Neuronal stem cell (in vitro differentiated cells): ENCODE measurements at regions not wholly inside any gene's neighbourhood (a gene's known extent, or its start where the extent isn't known, plus 50 kb on each side); places are given as distances from the start of the nearest gene placed in this dataset.

Experiments
- DNase-seq: peaks from one replicate; pipeline ENCODE4 v3.0.0-alpha.2; 2013; ENCODE audit warnings: low spot score
- H2AFZ ChIP-seq: one replicate; pipeline ENCODE4 v1.6.1; 2013; ENCODE audit warnings: mild to moderate bottlenecking, low read length, inconsistent platforms
- H2AK5ac ChIP-seq: 2 replicates; pipeline ENCODE4 v1.6.1; 2013; ENCODE audit warnings: low read depth, mild to moderate bottlenecking, inconsistent platforms, low read length, moderate library complexity, mixed read lengths
- H2BK120ac ChIP-seq: 2 replicates; pipeline ENCODE4 v1.6.1; 2013; ENCODE audit warnings: low read depth, mild to moderate bottlenecking, inconsistent platforms, low read length, moderate library complexity, mixed read lengths
- H2BK12ac ChIP-seq: one replicate; pipeline ENCODE4 v1.6.1; 2013; ENCODE audit warnings: low read length, inconsistent platforms
- H2BK15ac ChIP-seq: 2 replicates; pipeline ENCODE4 v1.6.1; 2013; ENCODE audit warnings: mild to moderate bottlenecking, low read length, inconsistent platforms, mixed read lengths
- H2BK5ac ChIP-seq: one replicate; pipeline ENCODE4 v1.6.1; 2013; ENCODE audit warnings: inconsistent platforms, mild to moderate bottlenecking, low read length, moderate library complexity
- H3K14ac ChIP-seq: one replicate; pipeline ENCODE4 v1.6.1; 2013; ENCODE audit warnings: low read length, inconsistent platforms
- H3K18ac ChIP-seq: 2 replicates; pipeline ENCODE4 v1.6.1; 2013; ENCODE audit warnings: low read length, inconsistent platforms
- H3K23ac ChIP-seq: 2 replicates; pipeline ENCODE4 v1.6.1; 2013; ENCODE audit warnings: low read depth, mild to moderate bottlenecking, mixed read lengths, low read length, inconsistent platforms; ENCODE audit not compliant: poor library complexity
- H3K27ac ChIP-seq: replicated peaks from 3 replicates; pipeline ENCODE4 v1.5.1; 2013; ENCODE audit warnings: low read length, inconsistent platforms
- H3K27me3 ChIP-seq, 3 experiments: 2 replicates each; pipeline ENCODE4 v1.6.1; 2013; ENCODE audit warnings: low read length in 3 of 3, mild to moderate bottlenecking in 2 of 3, inconsistent platforms in 1 of 3, low read depth in 1 of 3, mixed read lengths in 1 of 3, moderate library complexity in 1 of 3; ENCODE audit not compliant: control insufficient read depth in 3 of 3, insufficient read depth in 3 of 3
- H3K36me3 ChIP-seq, 2 donors: replicated peaks in 1 of 2; 2 replicates each; pipeline ENCODE4 v1.6.1; 2013; ENCODE audit warnings: low read length in 2 of 2; ENCODE audit not compliant: control insufficient read depth in 2 of 2, insufficient read depth in 2 of 2
- H3K4ac ChIP-seq: 2 replicates; pipeline ENCODE4 v1.6.1; 2013; ENCODE audit warnings: inconsistent platforms, mild to moderate bottlenecking, low read length, moderate library complexity
- H3K4me1 ChIP-seq, 2 donors: 1 replicate in 1 of 2; 2 replicates in 1 of 2; pipeline ENCODE4 v1.6.1; 2013; ENCODE audit warnings: low read length in 2 of 2, low read depth in 1 of 2; ENCODE audit not compliant: control insufficient read depth in 2 of 2, insufficient read depth in 1 of 2
- H3K4me2 ChIP-seq: one replicate; pipeline ENCODE4 v1.6.1; 2013; ENCODE audit warnings: mild to moderate bottlenecking, low read length, inconsistent platforms; ENCODE audit not compliant: insufficient read depth, poor library complexity, severe bottlenecking
- H3K4me3 ChIP-seq, 2 donors: 2 replicates each; pipeline ENCODE4 v1.5.1; 2013; ENCODE audit warnings: low read length in 2 of 2, mild to moderate bottlenecking in 2 of 2, inconsistent platforms in 1 of 2, moderate library complexity in 1 of 2
- H3K79me1 ChIP-seq: one replicate; pipeline ENCODE4 v1.6.1; 2013; ENCODE audit warnings: low read depth, mild to moderate bottlenecking, inconsistent platforms, low read length, moderate library complexity
- H3K9ac ChIP-seq: one replicate; pipeline ENCODE4 v1.6.1; 2013; ENCODE audit warnings: mild to moderate bottlenecking, low read depth, low read length, inconsistent platforms; ENCODE audit not compliant: poor library complexity
- H3K9me3 ChIP-seq, 2 donors: replicated peaks in 1 of 2; 2 replicates each; pipeline versions ENCODE3 to v1.6.1; 2013; ENCODE audit warnings: low read length in 2 of 2, mild to moderate bottlenecking in 2 of 2, inconsistent platforms in 1 of 2, low read depth in 1 of 2, mixed read lengths in 1 of 2, moderate library complexity in 1 of 2; ENCODE audit not compliant: control insufficient read depth in 2 of 2, insufficient read depth in 1 of 2
- H4K8ac ChIP-seq: one replicate; pipeline ENCODE4 v1.6.1; 2013; ENCODE audit warnings: low read depth, mild to moderate bottlenecking, inconsistent platforms, low read length, moderate library complexity
- H4K91ac ChIP-seq: one replicate; pipeline ENCODE4 v1.6.1; 2013; ENCODE audit warnings: low read length, low read depth, mild to moderate bottlenecking, inconsistent platforms; ENCODE audit not compliant: poor library complexity
- WGBS, 2 donors: extraction: QIAGEN DNeasy Blood & Tissue Kit; methylation state at CpG; one replicate each; pipeline ENCODE4 v1.1.7; 2013; ENCODE audit warnings: missing lambda C conversion rate in 2 of 2, mixed read lengths in 1 of 2; ENCODE audit not compliant: insufficient read length in 2 of 2, insufficient replicate concordance in 1 of 2; ENCODE audit errors: extremely low coverage in 2 of 2; 5-methylcytosine and 5-hydroxymethylcytosine counted together

DNA sequence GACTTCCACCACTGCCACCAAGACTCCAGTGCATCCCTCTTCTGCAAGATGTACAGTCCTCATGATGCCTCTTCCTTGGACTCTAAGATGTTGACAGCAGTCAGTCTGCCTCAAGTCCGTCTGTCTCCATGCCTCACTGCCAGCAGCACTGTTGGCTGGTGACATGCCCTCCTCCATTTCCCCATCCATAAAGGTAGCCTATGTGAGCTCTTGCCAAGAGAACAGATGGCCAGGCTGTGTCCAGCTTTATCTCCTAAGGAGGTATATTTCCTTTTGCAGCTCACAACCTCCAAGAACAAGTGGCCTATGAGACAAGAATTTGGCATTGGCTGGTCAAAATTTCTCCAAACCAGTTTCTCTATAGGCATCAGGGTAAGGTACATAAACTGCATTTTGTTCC is 149.3 kb upstream of the HNRNPA3 start:
- Histone ChIP-seq H3K4me3 (peak overlapping the region in 1 of 2 donors; percentile 46), H2BK120ac (no peak overlapping the region), H3K4me2 (no peak overlapping the region), H3K27me3 (no peaks in the 10 kb centered on the region), H3K18ac (no peak overlapping the region), H3K36me3 (no peaks in the 10 kb centered on the region), H4K8ac (no peak overlapping the region), H2BK15ac (no peak overlapping the region), H3K9ac (no peak overlapping the region), H2AFZ (no peak overlapping the region), H3K4me1 (no peaks in the 10 kb centered on the region), H2BK12ac (no peak overlapping the region), H3K79me1 (no peaks in the 10 kb centered on the region), H3K14ac (no peak overlapping the region), H3K23ac (no peak overlapping the region), H4K91ac (no peak overlapping the region), H2AK5ac (no peak overlapping the region), H3K9me3 (no peaks in the 10 kb centered on the region), H3K27ac (no peak overlapping the region), H2BK5ac (no peak overlapping the region), H3K4ac (no peak overlapping the region)
- no peak for DNase-seq
- WGBS, 2 donors: no CpG with 5 or more reads among the region's 1 CpG

DNA sequence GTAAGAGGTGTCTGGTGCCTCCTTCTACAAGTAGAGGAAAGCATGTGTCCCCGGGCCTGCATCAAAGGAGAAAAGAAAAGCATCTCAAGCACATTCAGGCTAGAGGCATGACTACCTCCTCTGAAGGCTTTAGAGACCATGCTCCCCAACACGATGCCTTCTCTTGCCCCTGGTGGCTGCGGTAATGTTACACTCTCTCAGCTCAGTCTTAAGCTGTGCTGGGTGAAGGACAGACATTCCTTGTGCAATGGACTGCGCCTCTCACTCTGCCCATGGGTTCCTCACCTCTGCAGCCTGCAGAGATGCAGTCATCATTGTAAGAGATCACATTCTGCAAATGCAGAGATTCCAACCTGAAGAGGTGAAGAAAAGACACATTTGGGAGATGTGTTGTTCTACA is 148.2 kb upstream of the HNRNPA3 start:
- Histone ChIP-seq H2BK15ac (no peak overlapping the region), H3K27me3 (no peaks in the 10 kb centered on the region), H2AK5ac (no peak overlapping the region), H2BK120ac (no peak overlapping the region), H3K4me3 (no peak overlapping the region), H2BK5ac (no peak overlapping the region), H4K8ac (no peak overlapping the region), H3K9me3 (no peaks in the 10 kb centered on the region), H3K36me3 (no peaks in the 10 kb centered on the region), H3K4me1 (no peaks in the 10 kb centered on the region), H3K14ac (no peak overlapping the region), H3K4me2 (no peak overlapping the region), H3K23ac (no peak overlapping the region), H2BK12ac (no peak overlapping the region), H3K79me1 (no peaks in the 10 kb centered on the region), H3K18ac (no peak overlapping the region), H4K91ac (no peak overlapping the region), H3K9ac (no peak overlapping the region), H3K27ac (no peak overlapping the region), H2AFZ (no peak overlapping the region), H3K4ac (no peak overlapping the region)
- DNase-seq: no peak
- WGBS, 2 donors: no CpG with 5 or more reads among the region's 4 CpGs

DNA sequence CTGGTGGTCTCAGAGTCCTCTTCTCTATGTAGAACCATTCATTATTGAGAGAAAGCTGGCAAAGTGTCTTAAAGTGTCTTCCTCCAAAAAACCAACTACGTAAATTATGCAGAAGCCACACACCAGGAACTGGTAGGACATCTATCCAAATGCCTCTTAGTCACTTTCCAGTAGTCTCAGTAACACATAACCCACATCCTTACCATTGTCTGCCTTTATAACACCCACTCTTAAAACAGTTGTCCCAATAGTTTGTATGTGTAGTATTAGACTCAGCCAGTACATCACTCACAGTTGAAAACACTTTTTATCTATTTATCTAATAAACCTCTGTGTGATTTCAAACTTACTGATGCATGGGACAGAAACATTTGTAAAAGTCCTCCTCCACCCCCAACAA is 143.6 kb upstream of the HNRNPA3 start:
- no peak overlapping the region for H4K8ac ChIP-seq

DNA sequence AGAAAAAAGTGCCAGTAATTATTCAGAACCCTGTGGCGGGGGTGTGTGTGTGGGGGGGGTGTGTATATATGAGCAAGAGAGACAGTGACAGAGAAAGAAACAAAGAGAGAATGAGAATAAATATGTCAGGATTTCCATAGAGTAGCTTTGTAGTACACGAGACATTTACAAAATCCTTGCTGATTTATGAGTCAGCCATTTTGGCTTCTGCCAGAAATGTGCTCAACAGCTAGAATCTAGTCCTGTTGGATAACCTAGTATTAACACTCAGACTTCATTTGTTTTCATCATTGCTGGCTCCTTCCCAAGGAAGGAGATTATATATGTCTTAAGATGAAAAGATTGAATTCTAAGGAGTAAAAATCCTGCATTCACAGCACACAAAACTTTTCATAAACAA is 140.5 kb upstream of the HNRNPA3 start:
- Histone ChIP-seq H3K4me1 (peaks cover 0 to 3% of the 10 kb centered on the region in 2 donors), H3K23ac (no peak overlapping the region), H3K27ac (no peak overlapping the region), H3K9me3 (no peaks in the 10 kb centered on the region), H2BK15ac (no peak overlapping the region), H4K91ac (no peak overlapping the region), H3K14ac (no peak overlapping the region), H2BK120ac (no peak overlapping the region), H2AK5ac (no peak overlapping the region), H3K36me3 (no peaks in the 10 kb centered on the region), H2BK12ac (no peak overlapping the region), H2AFZ (no peak overlapping the region), H2BK5ac (no peak overlapping the region), H3K18ac (no peak overlapping the region), H3K4me2 (no peak overlapping the region), H3K79me1 (no peaks in the 10 kb centered on the region), H3K27me3 (no peaks in the 10 kb centered on the region), H3K4me3 (no peak overlapping the region), H3K4ac (no peak overlapping the region), H3K9ac (no peak overlapping the region), H4K8ac (no peak overlapping the region)
- DNase-seq: no peak
- no CpG with 5 or more reads among the region's 2 CpGs for WGBS, 2 donors

More for the DNA sequence above, 143.6 kb upstream of the HNRNPA3 start:
- no peak overlapping the region for H2AFZ ChIP-seq
- no peak overlapping the region for H4K91ac ChIP-seq
- no peak overlapping the region for H2AK5ac ChIP-seq
- H3K27ac ChIP-seq: no peak overlapping the region
- H3K79me1 ChIP-seq: no peaks in the 10 kb centered on the region
- H2BK120ac ChIP-seq: no peak overlapping the region
- H2BK5ac ChIP-seq: no peak overlapping the region
- H3K14ac ChIP-seq: no peak overlapping the region
- H3K36me3 ChIP-seq: no peaks in the 10 kb centered on the region
- no peak overlapping the region for H3K4ac ChIP-seq
- H3K23ac ChIP-seq: no peak overlapping the region
- no peak overlapping the region for H3K9ac ChIP-seq
- no peaks in the 10 kb centered on the region for H3K9me3 ChIP-seq
- no CpG with 5 or more reads among the region's 1 CpG for WGBS, 2 donors
- H3K4me1 ChIP-seq: no peaks in the 10 kb centered on the region
- H3K27me3 ChIP-seq: no peaks in the 10 kb centered on the region
- no peak overlapping the region for H3K18ac ChIP-seq
- DNase-seq: no peak
- no peak overlapping the region for H2BK12ac ChIP-seq
- no peak overlapping the region for H2BK15ac ChIP-seq
- H3K4me3 ChIP-seq: no peak overlapping the region
- no peak overlapping the region for H3K4me2 ChIP-seq
